ENCODE measurements at regions not wholly inside any gene's neighbourhood (a gene's known extent, or its start where the extent isn't known, plus 50 kb on each side); places are given as distances from the start of the nearest gene placed in this dataset.

DNA sequence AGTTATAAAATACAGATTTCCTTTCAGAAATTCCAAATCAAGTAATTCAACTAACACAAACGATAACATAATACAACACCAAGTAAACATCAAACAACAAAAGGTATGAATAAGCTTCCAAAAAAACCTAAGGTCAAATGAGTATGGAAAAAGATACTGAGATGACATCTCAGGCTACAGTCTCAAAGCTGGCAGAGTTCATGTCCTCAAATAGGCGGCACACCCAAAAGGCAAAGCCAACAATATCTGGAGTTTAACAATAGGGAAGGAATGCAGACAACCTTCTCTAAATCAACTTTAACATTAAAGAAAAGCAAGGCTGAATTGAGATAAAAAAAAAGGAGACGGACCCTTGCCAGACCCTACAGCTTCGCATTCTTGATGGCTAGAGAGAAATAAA is 346.6 kb downstream of the RSL24D1 start:
- Histone ChIP-seq H2AFZ (ENCODE audit: low read depth, low read length) (no peak overlapping the region), H3K4me2 (ENCODE audit: low read length) (no peak overlapping the region), H3K9ac (ENCODE audit: low read length) (no peak overlapping the region), H3K4me1 (ENCODE audit: insufficient read depth, low read length) (no peaks in the 10 kb centered on the region), H3K27me3 (ENCODE audit: insufficient read depth, low read length) (no peaks in the 10 kb centered on the region), H3K79me2 (ENCODE audit: insufficient read depth, low read length) (no peaks in the 10 kb centered on the region), H3K27ac (ENCODE audit: low read depth, low read length) (no peak overlapping the region), H3K4me3 (ENCODE audit: insufficient read depth, low read depth, low read length) (no peak overlapping the region), H3K36me3 (ENCODE audit: insufficient read depth, low read length) (no peaks in the 10 kb centered on the region), H3K9me3 (ENCODE audit: insufficient read depth, low read depth, low read length) (no peaks in the 10 kb centered on the region), H4K20me1 (ENCODE audit: insufficient read depth, low read length) (no peaks in the 10 kb centered on the region)
- TF ChIP-seq, protein P1, sequence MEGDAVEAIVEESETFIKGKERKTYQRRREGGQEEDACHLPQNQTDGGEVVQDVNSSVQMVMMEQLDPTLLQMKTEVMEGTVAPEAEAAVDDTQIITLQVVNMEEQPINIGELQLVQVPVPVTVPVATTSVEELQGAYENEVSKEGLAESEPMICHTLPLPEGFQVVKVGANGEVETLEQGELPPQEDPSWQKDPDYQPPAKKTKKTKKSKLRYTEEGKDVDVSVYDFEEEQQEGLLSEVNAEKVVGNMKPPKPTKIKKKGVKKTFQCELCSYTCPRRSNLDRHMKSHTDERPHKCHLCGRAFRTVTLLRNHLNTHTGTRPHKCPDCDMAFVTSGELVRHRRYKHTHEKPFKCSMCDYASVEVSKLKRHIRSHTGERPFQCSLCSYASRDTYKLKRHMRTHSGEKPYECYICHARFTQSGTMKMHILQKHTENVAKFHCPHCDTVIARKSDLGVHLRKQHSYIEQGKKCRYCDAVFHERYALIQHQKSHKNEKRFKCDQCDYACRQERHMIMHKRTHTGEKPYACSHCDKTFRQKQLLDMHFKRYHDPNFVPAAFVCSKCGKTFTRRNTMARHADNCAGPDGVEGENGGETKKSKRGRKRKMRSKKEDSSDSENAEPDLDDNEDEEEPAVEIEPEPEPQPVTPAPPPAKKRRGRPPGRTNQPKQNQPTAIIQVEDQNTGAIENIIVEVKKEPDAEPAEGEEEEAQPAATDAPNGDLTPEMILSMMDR (IDR thresholded peaks at IDR 0.05; ENCODE audit: insufficient read depth, low read depth, low read length): no peak
- no peak for TF ChIP-seq EZH2 (IDR thresholded peaks at IDR 0.05; ENCODE audit: insufficient read depth, low read length)
- Mint-ChIP-seq H3K4me1 (ENCODE audit: low read depth, unreplicated experiment) (no peaks in the 10 kb centered on the region), H3K36me3 (ENCODE audit: low read depth, unreplicated experiment) (no peaks in the 10 kb centered on the region), H3K27ac (ENCODE audit: unreplicated experiment) (no peak overlapping the region), H3K4me3 (ENCODE audit: unreplicated experiment) (no peak overlapping the region), H3K27me3 (ENCODE audit: low read depth, unreplicated experiment) (no peaks in the 10 kb centered on the region), H3K9me3 (ENCODE audit: unreplicated experiment) (peaks cover 9% of the 10 kb centered on the region)
- no peak for FAIRE-seq
- no peak for DNase-seq (ENCODE audit: low read depth)

DNA sequence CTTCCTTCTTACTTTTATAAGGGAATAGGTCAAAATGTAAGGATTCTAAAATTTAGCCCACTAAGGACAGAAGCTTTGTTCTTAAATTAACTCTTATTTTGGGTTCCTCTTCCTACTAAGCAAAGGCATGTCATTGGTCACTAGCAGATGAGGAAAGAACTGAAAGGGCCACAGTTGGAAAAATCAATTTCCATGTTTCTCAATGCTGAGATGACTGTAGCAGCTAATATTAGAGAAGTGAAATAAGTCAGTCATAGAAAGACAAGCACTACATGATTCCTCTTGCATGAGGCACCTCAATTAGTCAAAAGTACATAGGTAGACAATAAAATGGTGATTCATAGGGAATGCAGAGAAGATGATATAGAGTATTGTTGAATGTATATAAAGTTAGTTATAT is 353.7 kb downstream of the RSL24D1 start:
- H3K4me3 Mint-ChIP-seq (ENCODE audit: unreplicated experiment): no peak overlapping the region
- no peak for TF ChIP-seq EZH2 (IDR thresholded peaks at IDR 0.05; ENCODE audit: insufficient read depth, low read length)
- TF ChIP-seq, protein P1 (IDR thresholded peaks at IDR 0.05; ENCODE audit: insufficient read depth, low read depth, low read length): no peak
- H3K4me1 Mint-ChIP-seq (ENCODE audit: low read depth, unreplicated experiment): no peaks in the 10 kb centered on the region
- DNase-seq (ENCODE audit: low read depth) (no peak), FAIRE-seq (no peak)
- H2AFZ ChIP-seq (ENCODE audit: low read depth, low read length): no peak overlapping the region
- no peaks in the 10 kb centered on the region for H3K27me3 Mint-ChIP-seq (ENCODE audit: low read depth, unreplicated experiment)
- no peaks in the 10 kb centered on the region for H4K20me1 ChIP-seq (ENCODE audit: insufficient read depth, low read length)
- H3K27ac Mint-ChIP-seq (ENCODE audit: unreplicated experiment): no peak overlapping the region
- H3K36me3 Mint-ChIP-seq (ENCODE audit: low read depth, unreplicated experiment): no peaks in the 10 kb centered on the region
- H3K27me3 ChIP-seq (ENCODE audit: insufficient read depth, low read length): no peaks in the 10 kb centered on the region
- H3K9me3 Mint-ChIP-seq (ENCODE audit: unreplicated experiment): peaks cover 2% of the 10 kb centered on the region
- H3K4me2 ChIP-seq (ENCODE audit: low read length): no peak overlapping the region
- peaks cover 3% of the 10 kb centered on the region for H3K9me3 ChIP-seq (ENCODE audit: insufficient read depth, low read depth, low read length)
- no peak overlapping the region for H3K4me3 ChIP-seq (ENCODE audit: insufficient read depth, low read depth, low read length)
- no peak overlapping the region for H3K27ac ChIP-seq (ENCODE audit: low read depth, low read length)
- H3K79me2 ChIP-seq (ENCODE audit: insufficient read depth, low read length): no peaks in the 10 kb centered on the region
- no peaks in the 10 kb centered on the region for H3K36me3 ChIP-seq (ENCODE audit: insufficient read depth, low read length)
- H3K9ac ChIP-seq (ENCODE audit: low read length): no peak overlapping the region
- H3K4me1 ChIP-seq (ENCODE audit: insufficient read depth, low read length): no peaks in the 10 kb centered on the region

DNA sequence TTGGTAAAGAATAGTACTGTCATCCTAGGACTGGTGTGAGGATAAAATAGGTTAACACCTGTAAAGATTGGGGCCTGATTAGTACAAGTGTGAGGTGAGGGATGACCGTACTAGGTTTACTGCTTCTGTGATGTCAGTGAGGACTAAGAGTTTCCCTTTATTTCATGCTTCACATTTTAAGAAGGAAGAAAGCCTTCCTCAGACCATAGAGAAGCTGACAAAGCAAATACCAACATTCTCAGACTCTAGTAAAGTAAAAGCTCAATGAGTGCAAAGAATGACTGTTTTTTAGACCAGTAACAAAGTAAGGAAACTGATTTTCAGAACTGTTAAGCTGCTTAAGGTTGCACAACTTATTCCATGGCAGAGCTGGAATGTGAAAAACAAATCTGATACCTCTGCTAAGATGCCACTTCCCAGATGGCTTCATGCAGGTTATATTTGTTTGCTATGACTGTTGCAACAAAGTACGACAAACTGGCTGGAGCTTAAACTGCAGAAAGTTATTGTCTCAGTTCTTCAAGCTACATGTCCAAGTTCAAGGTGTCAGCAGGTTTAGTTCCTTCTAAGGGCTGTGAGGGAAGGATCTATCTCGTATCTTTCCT is 354.9 kb downstream of the RSL24D1 start:
- Histone ChIP-seq H4K20me1 (ENCODE audit: insufficient read depth, low read length) (no peaks in the 10 kb centered on the region), H3K9me3 (ENCODE audit: insufficient read depth, low read depth, low read length) (peaks cover 3% of the 10 kb centered on the region), H3K4me3 (ENCODE audit: insufficient read depth, low read depth, low read length) (no peak overlapping the region), H2AFZ (ENCODE audit: low read depth, low read length) (no peak overlapping the region), H3K27ac (ENCODE audit: low read depth, low read length) (no peak overlapping the region), H3K79me2 (ENCODE audit: insufficient read depth, low read length) (no peaks in the 10 kb centered on the region), H3K4me1 (ENCODE audit: insufficient read depth, low read length) (no peaks in the 10 kb centered on the region), H3K36me3 (ENCODE audit: insufficient read depth, low read length) (no peaks in the 10 kb centered on the region), H3K4me2 (ENCODE audit: low read length) (no peak overlapping the region), H3K27me3 (ENCODE audit: insufficient read depth, low read length) (no peaks in the 10 kb centered on the region), H3K9ac (ENCODE audit: low read length) (no peak overlapping the region)
- Mint-ChIP-seq H3K36me3 (ENCODE audit: low read depth, unreplicated experiment) (no peaks in the 10 kb centered on the region), H3K4me1 (ENCODE audit: low read depth, unreplicated experiment) (no peaks in the 10 kb centered on the region), H3K9me3 (ENCODE audit: unreplicated experiment) (peaks cover 2% of the 10 kb centered on the region), H3K4me3 (ENCODE audit: unreplicated experiment) (no peak overlapping the region), H3K27me3 (ENCODE audit: low read depth, unreplicated experiment) (no peaks in the 10 kb centered on the region), H3K27ac (ENCODE audit: unreplicated experiment) (no peak overlapping the region)
- TF ChIP-seq, protein P1 (IDR thresholded peaks at IDR 0.05; ENCODE audit: insufficient read depth, low read depth, low read length): no peak
- no peak for TF ChIP-seq EZH2 (IDR thresholded peaks at IDR 0.05; ENCODE audit: insufficient read depth, low read length)
- DNase-seq (ENCODE audit: low read depth) (no peak), FAIRE-seq (no peak)
